HL-60 (cell line): ENCODE measurements at regions not wholly inside any gene's neighbourhood (a gene's known extent, or its start where the extent isn't known, plus 50 kb on each side); places are given as distances from the start of the nearest gene placed in this dataset.

ENCODE experiments used
- CTCF ChIP-seq: IDR thresholded peaks from one replicate; pipeline ENCODE4 v1.5.1; 2011; ENCODE audit warnings: low read length, control low read depth, inconsistent platforms; ENCODE audit not compliant: insufficient read depth
- GABPA ChIP-seq: IDR thresholded peaks from 2 replicates; pipeline ENCODE4 v1.6.1; 2012; ENCODE audit warnings: low read depth
- POLR2AphosphoS5 ChIP-seq: IDR thresholded peaks from 2 replicates; pipeline ENCODE4 v1.6.1; 2012; ENCODE audit warnings: low read depth
- REST ChIP-seq: IDR thresholded peaks from 2 replicates; pipeline ENCODE4 v1.6.1; 2012; ENCODE audit warnings: low read depth; ENCODE audit not compliant: insufficient replicate concordance
- SPI1 ChIP-seq: IDR thresholded peaks from 2 replicates; pipeline ENCODE4 v1.6.1; 2012; ENCODE audit warnings: low read depth, mild to moderate bottlenecking, borderline replicate concordance

GRCh38 chr20:23159947-23160318, 73.8 kb upstream of the CD93 start:
- TF ChIP-seq POLR2AphosphoS5 (no peak), CTCF (no peak), GABPA (no peak), REST (no peak), SPI1 (no peak)
